ENCODE measurements at regions not wholly inside any gene's neighbourhood (a gene's known extent, or its start where the extent isn't known, plus 50 kb on each side); places are given as distances from the start of the nearest gene placed in this dataset.
A peak's percentile ranks its signal among the peaks of the same experiment; 100 is the strongest.

GRCh38 chr18:56380685-56381084, 257.7 kb downstream of the TXNL1 start:
- no peaks in the 10 kb centered on the region for H3K4me1 ChIP-seq (ENCODE audit: insufficient read depth, low read length)
- no peak overlapping the region for H3K27ac ChIP-seq (ENCODE audit: low read depth, low read length)
- H3K79me2 ChIP-seq (ENCODE audit: insufficient read depth, low read length): no peaks in the 10 kb centered on the region
- H3K36me3 ChIP-seq (ENCODE audit: insufficient read depth, low read length): no peaks in the 10 kb centered on the region
- no peaks in the 10 kb centered on the region for H3K27me3 ChIP-seq (ENCODE audit: insufficient read depth, low read length)
- no peaks in the 10 kb centered on the region for H4K20me1 ChIP-seq (ENCODE audit: insufficient read depth, low read length)
- DNase-seq (ENCODE audit: insufficient read length, low spot score, missing footprints): no peak
- H2AFZ ChIP-seq (ENCODE audit: low read length): no peak overlapping the region
- TF ChIP-seq CTCF (IDR thresholded peaks at IDR 0.05; ENCODE audit: extremely low read depth, low read depth, low read length): no peak
- H3K9me3 ChIP-seq (ENCODE audit: low read depth, low read length): no peaks in the 10 kb centered on the region
- no peak overlapping the region for H3K4me3 ChIP-seq (ENCODE audit: insufficient read depth, low read length)
- no peak overlapping the region for H3K4me2 ChIP-seq (ENCODE audit: insufficient read depth, low read length)

GRCh38 chr18:56379256-56379655, 259.1 kb downstream of the TXNL1 start:
- TF ChIP-seq CTCF (IDR thresholded peaks at IDR 0.05; ENCODE audit: extremely low read depth, low read depth, low read length): no peak
- H3K27ac ChIP-seq (ENCODE audit: low read depth, low read length): no peak overlapping the region
- H2AFZ ChIP-seq (ENCODE audit: low read length): no peak overlapping the region

DNA sequence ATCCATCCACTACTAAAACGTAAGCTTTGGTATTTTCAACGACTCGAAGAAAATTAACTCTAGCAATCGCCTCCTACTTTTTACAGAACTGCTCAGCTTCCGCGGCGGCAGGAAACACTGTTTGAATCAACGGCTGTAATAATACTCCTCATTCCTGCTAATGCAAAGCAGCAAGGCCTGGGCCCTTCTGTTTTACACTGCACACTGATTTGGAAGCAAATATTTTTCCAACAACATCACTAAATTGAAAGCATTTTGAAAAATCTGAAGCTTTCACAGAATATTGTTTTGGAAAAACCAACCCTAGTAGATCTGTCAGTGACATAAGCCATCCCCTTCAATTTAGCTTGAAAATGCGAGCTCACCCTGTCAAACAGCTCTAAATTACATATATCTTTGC, 261.2 kb downstream of the TXNL1 start:
- no peaks in the 10 kb centered on the region for H4K20me1 ChIP-seq (ENCODE audit: insufficient read depth, low read length)
- no peaks in the 10 kb centered on the region for H3K36me3 ChIP-seq (ENCODE audit: insufficient read depth, low read length)
- DNase-seq (ENCODE audit: insufficient read length, low spot score, missing footprints): no peak
- H3K27me3 ChIP-seq (ENCODE audit: insufficient read depth, low read length): no peaks in the 10 kb centered on the region
- H3K27ac ChIP-seq (ENCODE audit: low read depth, low read length): no peak overlapping the region
- TF ChIP-seq CTCF (IDR thresholded peaks at IDR 0.05; ENCODE audit: extremely low read depth, low read depth, low read length): no peak
- no peak overlapping the region for H3K4me2 ChIP-seq (ENCODE audit: insufficient read depth, low read length)
- H3K9me3 ChIP-seq (ENCODE audit: low read depth, low read length): no peaks in the 10 kb centered on the region
- no peaks in the 10 kb centered on the region for H3K79me2 ChIP-seq (ENCODE audit: insufficient read depth, low read length)
- peak overlapping the region; percentile 26 for H3K4me3 ChIP-seq (ENCODE audit: insufficient read depth, low read length)
- H2AFZ ChIP-seq (ENCODE audit: low read length): peak overlapping the region; percentile 52
- peaks cover 10% of the 10 kb centered on the region for H3K4me1 ChIP-seq (ENCODE audit: insufficient read depth, low read length)

More at GRCh38 chr18:56379256-56379655, 259.1 kb downstream of the TXNL1 start:
- no peaks in the 10 kb centered on the region for H3K36me3 ChIP-seq (ENCODE audit: insufficient read depth, low read length)
- H3K79me2 ChIP-seq (ENCODE audit: insufficient read depth, low read length): no peaks in the 10 kb centered on the region
- peak overlapping the region; percentile 75 for H3K4me2 ChIP-seq (ENCODE audit: insufficient read depth, low read length)
- H3K27me3 ChIP-seq (ENCODE audit: insufficient read depth, low read length): no peaks in the 10 kb centered on the region
- peak overlapping the region; percentile 46 for H3K4me3 ChIP-seq (ENCODE audit: insufficient read depth, low read length)
- no peak for DNase-seq (ENCODE audit: insufficient read length, low spot score, missing footprints)
- no peaks in the 10 kb centered on the region for H3K9me3 ChIP-seq (ENCODE audit: low read depth, low read length)
- H4K20me1 ChIP-seq (ENCODE audit: insufficient read depth, low read length): no peaks in the 10 kb centered on the region
- peaks cover 3% of the 10 kb centered on the region for H3K4me1 ChIP-seq (ENCODE audit: insufficient read depth, low read length)

DNA sequence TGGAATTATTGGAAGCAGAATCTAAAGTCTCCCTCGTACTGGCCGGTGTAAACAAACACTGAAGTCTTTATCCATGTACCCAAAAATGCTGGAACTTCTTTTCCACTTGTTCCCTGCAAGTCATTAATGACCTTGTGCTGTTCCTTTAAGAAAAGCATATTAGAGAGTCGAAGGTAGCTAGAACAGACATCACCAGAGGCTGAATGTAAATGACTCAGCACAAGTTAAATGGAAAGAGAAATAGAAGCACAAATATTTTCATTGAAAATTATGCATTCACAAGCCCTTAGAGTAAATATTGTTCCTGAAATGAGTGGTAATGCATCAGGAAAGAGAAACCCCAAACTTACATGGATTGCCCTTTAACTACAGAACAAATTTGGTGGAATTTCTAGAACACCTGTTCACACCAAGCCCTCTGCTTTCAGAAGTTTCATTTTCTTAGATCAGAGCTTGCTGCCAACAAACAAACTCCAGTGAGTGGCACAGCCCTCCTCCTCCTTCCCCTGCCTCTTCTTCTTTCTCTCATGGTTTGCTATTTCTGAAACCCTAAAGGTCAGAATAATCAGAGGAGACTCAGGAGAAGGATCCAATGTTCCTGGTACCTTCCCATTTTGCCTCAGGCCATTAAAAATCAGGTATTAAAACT, 264.3 kb downstream of the TXNL1 start:
- no peak for TF ChIP-seq CTCF (IDR thresholded peaks at IDR 0.05; ENCODE audit: extremely low read depth, low read depth, low read length)
- Histone ChIP-seq H3K4me1 (ENCODE audit: insufficient read depth, low read length) (peaks cover 10% of the 10 kb centered on the region), H4K20me1 (ENCODE audit: insufficient read depth, low read length) (no peaks in the 10 kb centered on the region), H3K79me2 (ENCODE audit: insufficient read depth, low read length) (no peaks in the 10 kb centered on the region), H3K9me3 (ENCODE audit: low read depth, low read length) (no peaks in the 10 kb centered on the region), H3K4me3 (ENCODE audit: insufficient read depth, low read length) (no peak overlapping the region), H3K36me3 (ENCODE audit: insufficient read depth, low read length) (no peaks in the 10 kb centered on the region), H3K27ac (ENCODE audit: low read depth, low read length) (no peak overlapping the region), H2AFZ (ENCODE audit: low read length) (peak overlapping the region; percentile 79), H3K27me3 (ENCODE audit: insufficient read depth, low read length) (no peaks in the 10 kb centered on the region), H3K4me2 (ENCODE audit: insufficient read depth, low read length) (peak overlapping the region; percentile 59)
- DNase-seq (ENCODE audit: insufficient read length, low spot score, missing footprints): no peak

Measured in osteoblast (primary cell).